ENCODE measurements at regions not wholly inside any gene's neighbourhood (a gene's known extent, or its start where the extent isn't known, plus 50 kb on each side); places are given as distances from the start of the nearest gene placed in this dataset.

DNA sequence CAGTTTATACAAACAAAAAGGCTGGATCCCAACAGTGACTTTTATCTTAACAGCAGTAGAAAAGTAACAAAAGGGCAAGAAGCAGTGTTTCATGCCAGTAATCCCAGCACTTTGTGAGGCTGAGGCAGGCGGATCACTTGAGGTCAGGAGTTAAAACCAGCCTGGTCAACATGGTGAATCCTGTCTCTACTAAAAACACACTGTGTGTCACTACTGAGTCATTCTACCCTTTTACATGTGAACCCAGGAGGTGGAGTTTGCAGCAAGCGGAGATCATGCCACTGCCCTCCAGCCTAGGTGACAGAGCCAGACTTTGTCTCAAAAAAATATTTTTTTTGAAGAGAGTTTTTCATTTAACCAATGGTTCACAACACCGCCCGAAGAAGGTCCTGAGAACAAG lies 395.6 kb upstream of the USP9Y start:
- TF ChIP-seq, protein P1, sequence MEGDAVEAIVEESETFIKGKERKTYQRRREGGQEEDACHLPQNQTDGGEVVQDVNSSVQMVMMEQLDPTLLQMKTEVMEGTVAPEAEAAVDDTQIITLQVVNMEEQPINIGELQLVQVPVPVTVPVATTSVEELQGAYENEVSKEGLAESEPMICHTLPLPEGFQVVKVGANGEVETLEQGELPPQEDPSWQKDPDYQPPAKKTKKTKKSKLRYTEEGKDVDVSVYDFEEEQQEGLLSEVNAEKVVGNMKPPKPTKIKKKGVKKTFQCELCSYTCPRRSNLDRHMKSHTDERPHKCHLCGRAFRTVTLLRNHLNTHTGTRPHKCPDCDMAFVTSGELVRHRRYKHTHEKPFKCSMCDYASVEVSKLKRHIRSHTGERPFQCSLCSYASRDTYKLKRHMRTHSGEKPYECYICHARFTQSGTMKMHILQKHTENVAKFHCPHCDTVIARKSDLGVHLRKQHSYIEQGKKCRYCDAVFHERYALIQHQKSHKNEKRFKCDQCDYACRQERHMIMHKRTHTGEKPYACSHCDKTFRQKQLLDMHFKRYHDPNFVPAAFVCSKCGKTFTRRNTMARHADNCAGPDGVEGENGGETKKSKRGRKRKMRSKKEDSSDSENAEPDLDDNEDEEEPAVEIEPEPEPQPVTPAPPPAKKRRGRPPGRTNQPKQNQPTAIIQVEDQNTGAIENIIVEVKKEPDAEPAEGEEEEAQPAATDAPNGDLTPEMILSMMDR (IDR thresholded peaks at IDR 0.05), result no peak
- no peak for TF ChIP-seq POLR2A (IDR thresholded peaks at IDR 0.05)
- TF ChIP-seq EP300 (IDR thresholded peaks at IDR 0.05), result no peak
